ENCODE measurements at regions not wholly inside any gene's neighbourhood (a gene's known extent, or its start where the extent isn't known, plus 50 kb on each side); places are given as distances from the start of the nearest gene placed in this dataset.

DNA sequence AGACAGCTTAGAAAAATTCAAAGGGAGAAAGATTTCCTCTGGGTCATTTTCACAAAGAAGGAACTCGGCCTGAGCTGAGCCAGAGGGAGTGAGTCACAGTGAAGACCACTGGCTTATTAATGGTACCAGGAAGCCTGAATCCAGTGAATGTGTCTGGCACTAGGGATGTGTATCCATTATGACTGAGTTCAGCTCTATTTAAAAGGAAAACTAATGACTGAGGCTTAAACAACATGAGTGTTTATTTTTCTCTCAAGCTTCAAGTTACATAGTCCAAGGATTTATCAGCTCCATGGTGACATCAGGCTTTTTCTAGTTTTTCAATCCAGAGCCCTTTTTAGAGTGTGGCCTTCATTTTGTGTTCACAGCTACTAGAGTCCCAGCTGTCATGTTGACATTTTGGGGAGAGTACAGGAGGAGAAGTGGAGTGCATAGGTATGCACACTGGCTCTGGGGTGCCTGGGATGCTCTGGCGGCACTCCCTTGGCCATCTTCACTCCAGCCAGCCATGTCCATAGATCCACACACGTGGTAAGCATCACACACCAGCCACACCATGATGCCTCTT, 159.5 kb upstream of the ERCC6L2 start:
- TF ChIP-seq POLR2AphosphoS5 (IDR thresholded peaks at IDR 0.05; ENCODE audit: low read depth, low read length) (no peak), REST (IDR thresholded peaks at IDR 0.05; ENCODE audit: insufficient read depth in 1 of 2, low read depth in 2 of 2, low read length in 2 of 2) (no peak), FOXP2 (optimal IDR thresholded peaks at IDR 0.05; ENCODE audit: borderline replicate concordance, extremely low read depth, extremely low read length, insufficient read depth) (no peak), TAF1 (IDR thresholded peaks at IDR 0.05; ENCODE audit: borderline replicate concordance, insufficient read depth, low read length) (no peak)

All from PFSK-1 (cell line).